ENCODE measurements at regions not wholly inside any gene's neighbourhood (a gene's known extent, or its start where the extent isn't known, plus 50 kb on each side); places are given as distances from the start of the nearest gene placed in this dataset.
"Not testable (repeated sequence)": the region's sequence is repeated elsewhere in the genome, so short reads cannot be mapped to it uniquely, and the experiment has no call there.

- H3K79me2 ChIP-seq (ENCODE audit: control insufficient read depth, insufficient read depth, low read length); H3K9me3 ChIP-seq (replicated peaks; ENCODE audit: control insufficient read depth, insufficient read depth, low read length); FAIRE-seq; intact Hi-C loops (cut with micrococcal nuclease; ENCODE audit: unreplicated experiment); H3K9ac ChIP-seq (ENCODE audit: control insufficient read depth, insufficient read depth, low read length); H3K27me3 ChIP-seq (replicated peaks in 1 of 2; ENCODE audit: control insufficient read depth in 2 of 2, insufficient read depth in 2 of 2, low read length in 1 of 2); DNase-seq (ENCODE audit: low read depth, low spot score); H3K4me1 ChIP-seq (ENCODE audit: control insufficient read depth, insufficient read depth, low read length); H3K27ac ChIP-seq (ENCODE audit: control insufficient read depth, insufficient read depth); BruUV-seq (replicated peaks); H3K4me3 ChIP-seq; POLR2A ChIA-PET; H3K36me3 ChIP-seq (ENCODE audit: control insufficient read depth in 2 of 2, insufficient read depth in 2 of 2, low read length in 1 of 2); RAD21 ChIA-PET (ENCODE audit: unreplicated experiment); H4K20me1 ChIP-seq (ENCODE audit: control insufficient read depth, insufficient read depth): not testable (repeated sequence)
- SMC1A ChIA-PET (ENCODE audit: uncharacterized antibody, unreplicated experiment) = interaction anchor here (1.4 kb wide), 1 partner anchor 159 kb away, joined by 3 read pairs; no protein-coding TSS in a partner anchor
- TF ChIP-seq, protein P1, sequence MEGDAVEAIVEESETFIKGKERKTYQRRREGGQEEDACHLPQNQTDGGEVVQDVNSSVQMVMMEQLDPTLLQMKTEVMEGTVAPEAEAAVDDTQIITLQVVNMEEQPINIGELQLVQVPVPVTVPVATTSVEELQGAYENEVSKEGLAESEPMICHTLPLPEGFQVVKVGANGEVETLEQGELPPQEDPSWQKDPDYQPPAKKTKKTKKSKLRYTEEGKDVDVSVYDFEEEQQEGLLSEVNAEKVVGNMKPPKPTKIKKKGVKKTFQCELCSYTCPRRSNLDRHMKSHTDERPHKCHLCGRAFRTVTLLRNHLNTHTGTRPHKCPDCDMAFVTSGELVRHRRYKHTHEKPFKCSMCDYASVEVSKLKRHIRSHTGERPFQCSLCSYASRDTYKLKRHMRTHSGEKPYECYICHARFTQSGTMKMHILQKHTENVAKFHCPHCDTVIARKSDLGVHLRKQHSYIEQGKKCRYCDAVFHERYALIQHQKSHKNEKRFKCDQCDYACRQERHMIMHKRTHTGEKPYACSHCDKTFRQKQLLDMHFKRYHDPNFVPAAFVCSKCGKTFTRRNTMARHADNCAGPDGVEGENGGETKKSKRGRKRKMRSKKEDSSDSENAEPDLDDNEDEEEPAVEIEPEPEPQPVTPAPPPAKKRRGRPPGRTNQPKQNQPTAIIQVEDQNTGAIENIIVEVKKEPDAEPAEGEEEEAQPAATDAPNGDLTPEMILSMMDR (IDR thresholded peaks at IDR 0.05 in 2 of 3, conservative IDR thresholded peaks at IDR 0.05 in 1 of 3; ENCODE audit: control insufficient read depth in 2 of 3, extremely low read depth in 1 of 3, insufficient read depth in 1 of 3, low read depth in 3 of 3, low read length in 3 of 3) = peak; percentile 56 to 72 (median 60)
- 0 out of 2 replicates have a peak, but pooled peaks have one; percentile 31 for TF ChIP-seq YY1 (IDR thresholded peaks at IDR 0.05; ENCODE audit: low read depth, low read length)
- TF ChIP-seq SMC3 (IDR thresholded peaks at IDR 0.05; ENCODE audit: borderline replicate concordance, low read length) = peak; percentile 70
- TF ChIP-seq RAD21 (IDR thresholded peaks at IDR 0.05; ENCODE audit: insufficient read depth, low read depth, low read length) = peak; percentile 69
- H2AFZ ChIP-seq (ENCODE audit: control insufficient read depth, low read depth, low read length) = peak overlapping the region; percentile 29; the same call in 1 of the 2 replicates
- 0 out of 2 replicates have a peak overlapping the region, but pooled peaks have one; percentile 9 for H3K4me2 ChIP-seq (ENCODE audit: control insufficient read depth, insufficient read depth)
- CTCF ChIA-PET = interaction anchor here (0.7 to 0.9 kb wide), 2 partner anchors 20 to 281 kb away, joined by 3 read pairs; no protein-coding TSS in a partner anchor
- peak; percentile 88 for ATAC-seq
- in situ Hi-C loops (cut with MboI) = loop anchor here (25.0 kb wide), 2 partner anchors 103 to 278 kb away; partner anchors contain the start of gene CLEC4A
- WGBS (ENCODE audit: insufficient coverage, insufficient replicate concordance, low lambda C conversion rate, missing lambda C conversion rate) = 3% methylated on average over 33 of the region's 81 CpGs
Measured at GRCh38 chr12:8390001-8390777, 65.6 kb upstream of the CLEC6A start.
